ENCODE measurements at regions not wholly inside any gene's neighbourhood (a gene's known extent, or its start where the extent isn't known, plus 50 kb on each side); places are given as distances from the start of the nearest gene placed in this dataset.

GRCh38 chr12:126873701-126874100 lies 1393.3 kb upstream of the TMEM132C start:
- TF ChIP-seq, protein P1, sequence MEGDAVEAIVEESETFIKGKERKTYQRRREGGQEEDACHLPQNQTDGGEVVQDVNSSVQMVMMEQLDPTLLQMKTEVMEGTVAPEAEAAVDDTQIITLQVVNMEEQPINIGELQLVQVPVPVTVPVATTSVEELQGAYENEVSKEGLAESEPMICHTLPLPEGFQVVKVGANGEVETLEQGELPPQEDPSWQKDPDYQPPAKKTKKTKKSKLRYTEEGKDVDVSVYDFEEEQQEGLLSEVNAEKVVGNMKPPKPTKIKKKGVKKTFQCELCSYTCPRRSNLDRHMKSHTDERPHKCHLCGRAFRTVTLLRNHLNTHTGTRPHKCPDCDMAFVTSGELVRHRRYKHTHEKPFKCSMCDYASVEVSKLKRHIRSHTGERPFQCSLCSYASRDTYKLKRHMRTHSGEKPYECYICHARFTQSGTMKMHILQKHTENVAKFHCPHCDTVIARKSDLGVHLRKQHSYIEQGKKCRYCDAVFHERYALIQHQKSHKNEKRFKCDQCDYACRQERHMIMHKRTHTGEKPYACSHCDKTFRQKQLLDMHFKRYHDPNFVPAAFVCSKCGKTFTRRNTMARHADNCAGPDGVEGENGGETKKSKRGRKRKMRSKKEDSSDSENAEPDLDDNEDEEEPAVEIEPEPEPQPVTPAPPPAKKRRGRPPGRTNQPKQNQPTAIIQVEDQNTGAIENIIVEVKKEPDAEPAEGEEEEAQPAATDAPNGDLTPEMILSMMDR (IDR thresholded peaks at IDR 0.05 in 4 of 5, conservative IDR thresholded peaks at IDR 0.05 in 1 of 5) = no peak
- no peak for TF ChIP-seq POLR2A (IDR thresholded peaks at IDR 0.05)

Data from gastrocnemius medialis (tissue), 4 donors.